Stimulated activated CD4-positive, alpha-beta T cell treated with anti-CD3 and anti-CD28 coated beads, Interleukin-1b, Interleukin-23, amount 100 ng/mL, for 1 hour (primary cell): ENCODE measurements at regions not wholly inside any gene's neighbourhood (a gene's known extent, or its start where the extent isn't known, plus 50 kb on each side); places are given as distances from the start of the nearest gene placed in this dataset.

ENCODE experiments used
- DNase-seq, 2 donors: peaks; one replicate each; pipeline ENCODE4 v3.0.0-alpha.2; 2020; ENCODE audit warnings: low read depth in 2 of 2

DNA sequence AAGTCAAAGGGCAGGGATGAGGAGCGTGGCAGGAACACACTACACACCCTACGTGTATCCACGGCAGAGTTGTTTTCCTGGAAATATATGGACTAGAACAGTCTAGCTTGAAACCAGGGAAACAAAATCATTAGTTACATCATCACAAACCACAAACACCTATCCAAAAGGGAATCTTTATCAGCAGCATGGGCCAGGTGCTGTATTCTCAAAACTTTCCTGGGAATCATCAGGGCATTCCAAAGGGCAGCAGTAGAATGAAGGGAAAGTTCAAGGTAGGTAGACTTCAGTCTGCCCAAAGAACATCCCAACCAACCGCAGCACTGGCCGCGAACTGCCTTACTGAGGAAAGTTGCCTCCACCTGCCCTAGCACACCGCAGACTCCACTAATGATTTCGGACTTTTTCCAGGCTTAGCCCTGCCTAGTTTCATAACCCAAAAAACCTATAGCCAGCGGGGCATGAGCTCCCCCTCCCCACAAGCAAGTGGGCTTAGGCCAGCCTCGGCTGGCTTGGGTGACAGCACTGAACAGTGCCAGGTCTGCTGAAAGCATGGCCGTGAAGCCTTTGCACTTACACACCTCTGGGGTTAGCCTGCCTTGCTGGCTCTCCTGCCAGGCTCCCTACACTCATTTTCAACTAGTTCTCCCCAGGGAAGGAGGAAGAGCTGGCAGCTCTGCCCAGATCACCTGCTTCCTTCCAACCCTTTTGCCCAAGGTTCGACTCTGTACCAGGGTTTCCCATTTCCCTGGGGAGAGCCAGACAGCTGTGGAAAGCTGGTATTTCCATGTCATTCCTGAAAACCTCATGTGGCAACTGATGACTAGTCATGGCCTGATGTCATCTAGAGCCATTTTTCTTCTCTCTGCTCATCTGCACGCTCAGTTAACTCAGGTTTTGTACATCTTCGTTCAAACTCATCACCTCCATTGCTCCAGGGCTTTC lies 77.3 kb upstream of the UBAC2 start:
- DNase-seq: no peak

DNA sequence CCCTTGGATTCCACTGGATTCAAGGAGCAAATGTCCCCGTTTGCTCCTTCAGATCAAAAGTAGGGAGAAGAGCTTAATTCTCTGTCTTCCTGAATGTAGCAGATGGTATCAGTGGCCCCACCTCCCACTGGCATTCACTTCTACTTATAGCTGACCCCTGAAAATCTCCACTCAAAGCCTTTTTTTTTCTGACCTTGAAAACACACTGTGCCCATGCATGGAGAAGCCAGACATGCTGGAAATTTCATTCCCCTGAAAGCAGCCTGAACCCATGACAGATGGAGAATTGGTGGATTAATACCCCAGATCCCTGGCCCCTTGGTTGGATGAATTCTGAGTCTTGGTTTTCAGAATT lies 76.6 kb upstream of the UBAC2 start:
- DNase-seq: no peak

DNA sequence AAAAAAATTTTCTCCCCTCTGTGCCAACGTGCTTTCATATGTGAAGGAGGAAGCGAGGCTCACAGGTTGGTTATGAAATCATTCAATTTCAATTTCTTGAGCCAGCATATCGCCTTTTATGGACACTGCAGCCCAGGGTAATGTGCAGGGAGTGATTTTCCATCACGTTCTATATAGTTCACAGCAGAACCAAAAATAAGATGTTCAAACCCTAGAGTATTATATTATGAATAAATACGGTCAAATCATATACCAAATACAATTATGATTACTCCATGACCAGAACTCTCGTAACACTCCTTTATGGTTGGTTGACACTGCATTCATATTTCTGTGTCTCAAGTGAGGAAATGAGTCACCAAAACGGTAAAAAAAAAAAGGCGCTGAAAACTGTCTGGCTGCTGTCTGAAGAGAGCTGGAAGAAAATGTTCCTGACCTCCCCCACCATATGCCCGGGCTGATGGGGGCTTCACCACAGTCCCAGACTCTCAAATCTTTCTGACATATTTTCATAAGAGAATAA lies 75.8 kb upstream of the UBAC2 start:
- DNase-seq: no peak

DNA sequence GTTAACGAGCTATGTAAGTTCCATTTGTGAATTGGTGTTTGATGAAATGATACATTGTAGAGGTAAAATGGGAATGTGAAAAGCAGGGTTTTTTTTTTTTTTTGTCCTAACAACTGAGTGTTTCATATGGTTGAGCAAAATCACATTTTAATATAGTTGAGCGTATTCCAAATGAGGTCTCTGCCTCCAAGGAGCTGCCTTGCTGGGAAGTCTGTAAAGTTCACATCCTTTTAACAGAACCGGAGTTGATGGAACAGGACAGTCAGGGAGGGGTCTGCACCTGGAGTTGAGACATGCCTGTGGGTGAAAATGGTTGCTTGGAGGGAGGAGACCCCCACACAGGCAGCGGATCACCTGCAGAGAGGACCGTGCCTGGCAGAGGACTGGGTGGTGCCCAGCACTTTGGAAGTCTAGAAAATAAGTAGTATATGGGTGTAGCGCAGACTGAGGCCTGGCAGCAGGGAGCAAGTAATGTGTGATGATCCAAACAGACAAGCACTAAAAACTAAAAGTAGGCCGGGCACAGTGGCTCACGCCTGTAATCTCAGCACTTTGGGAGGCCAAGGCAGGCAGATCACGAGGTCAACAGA lies 75.2 kb upstream of the UBAC2 start:
- no peak for DNase-seq

DNA sequence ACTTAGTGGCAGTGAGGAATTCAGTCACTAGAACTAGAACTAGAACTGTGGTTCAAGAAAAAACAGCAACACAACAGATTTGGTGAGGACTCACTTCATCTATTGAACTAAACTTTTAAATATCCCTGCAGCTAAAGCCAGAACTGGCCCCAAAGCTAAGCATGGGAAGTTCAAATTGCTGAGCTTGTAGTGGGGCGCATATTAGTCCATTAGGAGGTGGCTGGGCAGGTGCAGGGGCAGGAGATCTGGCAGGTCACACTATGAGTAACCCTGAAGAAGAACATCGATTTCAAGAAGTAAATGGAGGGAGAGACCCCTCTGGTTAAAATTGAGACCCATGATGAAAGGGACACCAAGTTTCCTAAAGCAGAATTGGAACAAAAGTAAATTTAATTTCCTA lies 73.8 kb upstream of the UBAC2 start:
- no peak for DNase-seq

DNA sequence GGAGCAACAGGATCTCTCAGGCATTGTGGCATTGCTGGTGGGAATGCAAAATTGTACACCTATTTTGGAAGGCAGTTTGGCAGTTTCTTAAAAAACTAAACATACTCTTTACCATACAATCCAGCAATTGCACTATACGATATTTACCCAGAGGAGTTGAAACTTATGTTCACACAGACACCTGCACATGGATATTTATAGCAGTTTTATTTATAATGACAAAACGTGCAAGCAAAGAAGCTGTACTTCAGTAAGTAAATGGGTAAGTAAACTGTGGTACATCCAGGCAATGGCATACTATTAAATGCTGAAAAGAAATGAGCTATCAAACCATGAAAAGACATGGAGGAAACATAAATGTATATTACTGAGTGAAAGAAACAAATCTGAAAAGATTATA lies 71.6 kb upstream of the UBAC2 start:
- no peak for DNase-seq

DNA sequence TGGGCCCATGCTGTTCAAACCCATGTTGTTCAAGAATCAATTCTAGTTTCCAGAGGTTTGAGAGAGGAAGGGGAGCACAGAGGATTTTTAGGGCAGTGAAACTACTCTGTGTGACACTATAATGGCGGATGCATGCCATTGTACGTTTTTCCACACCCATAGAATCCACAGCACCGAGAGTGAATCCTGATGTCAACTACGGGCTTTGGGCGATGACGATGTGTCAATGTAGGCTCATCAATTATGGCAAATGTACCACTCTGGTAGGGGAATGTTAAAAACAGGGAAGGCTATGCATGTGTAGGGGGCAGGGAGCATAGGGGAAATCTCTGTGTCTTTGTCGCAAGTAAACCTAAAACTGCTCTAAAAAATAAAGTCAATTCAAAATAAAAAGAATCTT lies 70.7 kb upstream of the UBAC2 start:
- no peak for DNase-seq

DNA sequence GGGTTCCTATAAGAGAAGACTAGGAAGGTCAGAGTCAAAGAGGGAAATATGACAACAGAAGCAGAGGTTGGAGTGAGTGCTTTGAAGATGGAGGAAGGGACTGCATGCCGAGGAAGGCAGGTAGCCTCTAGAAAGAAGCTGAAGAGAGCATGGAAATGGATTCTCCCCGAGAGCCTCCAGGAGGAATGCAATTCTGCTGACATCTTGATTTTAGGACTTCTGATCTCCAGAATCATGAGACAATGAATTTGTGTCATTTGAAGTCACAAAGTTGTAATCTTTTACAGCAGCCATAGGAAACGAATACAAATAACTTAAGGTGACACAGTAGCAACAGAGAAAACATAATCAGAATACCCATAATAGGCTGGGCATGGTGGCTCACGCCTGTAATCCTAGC lies 69.2 kb upstream of the UBAC2 start:
- DNase-seq: no peak

DNA sequence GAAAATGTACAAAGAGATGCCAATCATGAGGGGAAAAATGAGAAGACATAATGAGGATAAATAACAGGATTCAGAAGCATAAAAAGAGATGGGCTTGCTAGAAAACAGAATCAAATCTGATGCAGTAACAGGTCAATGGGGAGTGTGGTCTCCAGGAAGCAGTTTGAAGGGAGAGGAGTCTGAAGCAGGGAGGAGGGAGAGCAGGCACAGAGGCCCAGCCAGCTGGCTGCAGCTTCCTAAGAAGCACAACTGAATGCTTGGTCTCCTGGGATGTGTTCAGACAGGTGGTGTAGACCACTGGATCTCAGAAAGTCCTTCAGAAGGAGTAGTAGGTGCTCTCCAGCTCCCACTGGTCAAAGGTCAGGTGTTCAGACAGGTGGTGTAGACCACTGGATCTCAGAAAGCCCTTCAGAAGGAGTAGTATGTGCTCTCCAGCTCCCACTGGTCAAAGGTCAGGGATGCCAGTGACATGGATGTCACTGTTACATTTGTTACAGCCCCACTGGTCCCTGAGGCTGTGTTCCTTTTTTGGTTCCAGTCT lies 68.3 kb upstream of the UBAC2 start:
- DNase-seq: no peak

DNA sequence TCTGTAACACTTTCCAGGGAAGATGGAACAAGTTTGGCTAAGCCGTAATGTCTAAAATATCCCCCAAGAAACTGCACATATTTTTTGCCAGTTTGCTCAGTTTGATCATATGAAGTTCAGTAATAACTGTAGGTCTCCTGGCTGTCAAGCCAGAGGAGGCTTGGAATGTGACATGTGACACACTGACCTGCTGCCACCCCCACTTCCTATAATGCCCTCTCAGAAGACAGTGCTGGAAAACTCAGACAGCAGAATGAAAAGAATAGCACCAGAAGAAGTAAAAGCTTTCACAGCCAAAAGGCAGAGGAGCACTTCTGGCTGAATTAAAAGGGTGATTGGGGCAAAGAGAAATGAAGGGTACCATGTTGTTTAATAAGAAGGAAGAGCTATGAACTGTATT lies 67.4 kb upstream of the UBAC2 start:
- no peak for DNase-seq

DNA sequence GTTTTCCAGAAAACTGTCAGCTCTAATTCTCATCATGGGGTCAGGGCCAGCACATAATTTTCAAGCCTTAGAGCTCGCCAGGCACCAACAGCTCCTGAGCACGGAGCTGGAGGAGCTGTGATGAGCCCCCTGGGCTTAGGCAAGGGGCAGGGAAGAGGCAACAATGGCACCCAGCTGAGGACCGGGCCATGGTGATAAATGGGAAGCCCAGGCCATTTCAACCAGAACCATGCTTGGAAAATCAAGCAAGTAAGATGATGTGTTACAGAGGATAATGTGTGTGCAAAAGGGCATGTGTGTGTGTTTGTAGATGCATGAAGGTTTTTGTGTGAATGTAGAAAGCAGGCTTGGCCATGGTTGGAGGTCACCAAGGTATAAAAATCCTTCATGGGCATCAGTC lies 66.8 kb upstream of the UBAC2 start:
- no peak for DNase-seq

DNA sequence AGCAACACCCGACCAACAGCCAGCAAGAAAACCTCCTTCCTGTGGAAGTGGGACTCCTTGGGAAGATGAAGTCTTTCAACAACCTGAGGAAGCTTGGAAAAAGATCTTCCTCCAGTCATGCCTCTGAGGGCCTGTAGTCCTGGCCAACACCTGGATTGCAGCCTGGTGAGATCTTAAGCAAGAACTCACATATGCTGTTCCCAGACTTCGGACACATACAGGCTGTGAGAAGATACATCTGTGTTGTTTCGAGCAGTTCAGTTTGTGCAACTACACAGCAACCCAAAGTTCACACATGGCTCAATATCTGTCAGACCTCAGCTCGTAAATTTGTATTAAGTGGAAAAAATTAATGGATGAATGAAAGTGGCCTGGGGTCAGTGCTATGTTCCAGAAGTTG lies 65.1 kb upstream of the UBAC2 start:
- DNase-seq: no peak

DNA sequence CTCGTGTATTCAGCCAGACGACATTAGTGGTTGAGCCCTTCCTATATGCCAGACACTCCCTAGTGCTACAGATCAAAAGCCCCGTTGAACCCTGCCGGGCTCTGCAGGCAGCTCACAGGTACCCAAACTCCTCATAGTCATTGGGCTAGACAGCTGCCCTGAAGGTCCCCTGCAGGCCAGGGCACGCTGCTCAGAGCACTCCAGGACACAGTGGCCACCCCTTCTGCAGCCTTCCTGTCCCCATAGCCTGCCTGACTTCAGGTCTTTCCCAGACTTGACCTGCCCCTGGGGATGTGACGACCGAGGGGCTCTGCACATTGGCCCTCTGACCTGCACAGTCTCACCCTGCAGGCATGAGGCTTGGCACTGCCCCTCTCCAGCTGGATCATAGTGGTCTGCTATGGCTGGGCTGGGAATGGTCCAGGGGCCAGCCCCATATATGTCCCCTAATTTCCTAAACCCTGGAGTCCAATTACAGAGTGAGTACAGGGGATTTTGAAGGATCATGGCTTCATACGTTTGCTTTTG lies 64.2 kb upstream of the UBAC2 start:
- DNase-seq: no peak

DNA sequence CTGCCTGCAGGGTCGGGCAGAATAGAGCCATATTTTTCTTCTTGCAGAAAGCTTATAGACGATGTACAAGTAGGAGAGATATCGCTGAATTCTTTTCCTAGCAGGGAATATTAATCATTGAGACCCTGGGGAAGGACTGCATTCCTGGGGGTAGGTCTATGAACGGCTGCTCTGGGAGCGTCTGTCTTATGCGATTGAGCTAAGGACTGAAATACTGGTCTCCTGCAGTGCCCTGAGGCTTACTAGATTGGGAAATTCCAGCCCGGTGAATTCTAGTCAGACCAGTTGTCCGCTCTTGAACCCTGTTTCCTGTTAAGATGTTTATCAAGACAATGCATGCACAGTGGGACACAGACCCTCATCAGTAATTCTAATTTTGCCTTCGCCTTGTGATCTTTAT lies 59.8 kb upstream of the UBAC2 start:
- no peak for DNase-seq

DNA sequence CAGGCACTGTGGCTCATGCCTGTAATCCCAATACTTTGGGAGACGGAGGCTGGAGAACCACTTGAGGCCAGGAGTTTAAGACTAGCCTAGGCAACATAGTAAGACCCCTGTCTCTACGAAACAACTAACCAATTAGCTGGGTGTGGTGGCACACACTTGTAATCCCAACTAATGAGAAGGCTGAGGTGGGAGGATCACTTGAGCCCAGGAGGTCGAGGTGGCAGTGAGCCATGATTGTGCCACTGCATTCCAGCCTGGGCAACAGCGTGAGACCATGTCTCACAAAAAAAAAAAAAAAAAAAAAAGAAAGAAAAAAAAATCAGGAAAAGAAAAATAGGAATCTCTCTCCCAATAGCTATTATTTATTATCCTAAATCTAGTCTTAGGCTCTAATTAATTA lies 56.8 kb upstream of the UBAC2 start:
- no peak for DNase-seq

DNA sequence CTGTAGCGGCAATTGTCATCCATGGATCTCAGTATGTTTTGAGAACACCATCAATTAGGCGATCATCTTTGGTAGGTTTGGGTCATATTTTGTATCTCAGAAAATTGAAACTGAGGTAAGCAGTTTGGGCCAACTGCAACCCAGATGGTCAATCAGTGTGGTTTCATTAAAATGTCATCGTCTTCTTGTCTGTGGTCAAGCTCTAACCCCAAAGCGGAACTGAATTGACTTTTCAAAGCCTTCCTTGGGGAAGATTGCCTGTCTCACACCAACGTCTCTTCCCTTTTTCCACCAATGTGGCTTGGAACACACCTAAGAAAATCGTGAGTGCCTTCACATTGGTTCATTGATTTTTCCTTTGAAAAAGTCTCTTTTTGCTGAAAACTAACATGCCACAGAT lies 56.3 kb upstream of the UBAC2 start:
- DNase-seq: no peak

DNA sequence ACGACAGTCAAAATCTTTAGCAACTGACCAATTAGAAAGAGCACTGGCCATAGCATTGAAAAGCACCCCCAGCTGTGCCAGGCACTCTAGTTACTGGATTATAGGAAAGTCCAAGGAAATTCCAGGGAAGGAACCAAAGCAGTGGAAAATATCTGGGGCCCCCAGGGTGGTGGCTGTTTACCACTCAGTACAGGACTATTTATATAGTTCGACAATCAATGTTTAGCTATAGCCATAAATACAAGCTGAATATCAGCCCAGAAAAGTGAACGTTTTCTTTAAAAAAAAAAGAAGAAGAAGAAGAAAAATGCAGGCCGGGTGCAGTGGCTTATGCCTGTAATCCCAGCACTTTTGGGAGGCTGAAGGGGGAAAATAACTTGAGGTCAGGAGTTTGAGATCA lies 55.2 kb upstream of the UBAC2 start:
- no peak for DNase-seq

DNA sequence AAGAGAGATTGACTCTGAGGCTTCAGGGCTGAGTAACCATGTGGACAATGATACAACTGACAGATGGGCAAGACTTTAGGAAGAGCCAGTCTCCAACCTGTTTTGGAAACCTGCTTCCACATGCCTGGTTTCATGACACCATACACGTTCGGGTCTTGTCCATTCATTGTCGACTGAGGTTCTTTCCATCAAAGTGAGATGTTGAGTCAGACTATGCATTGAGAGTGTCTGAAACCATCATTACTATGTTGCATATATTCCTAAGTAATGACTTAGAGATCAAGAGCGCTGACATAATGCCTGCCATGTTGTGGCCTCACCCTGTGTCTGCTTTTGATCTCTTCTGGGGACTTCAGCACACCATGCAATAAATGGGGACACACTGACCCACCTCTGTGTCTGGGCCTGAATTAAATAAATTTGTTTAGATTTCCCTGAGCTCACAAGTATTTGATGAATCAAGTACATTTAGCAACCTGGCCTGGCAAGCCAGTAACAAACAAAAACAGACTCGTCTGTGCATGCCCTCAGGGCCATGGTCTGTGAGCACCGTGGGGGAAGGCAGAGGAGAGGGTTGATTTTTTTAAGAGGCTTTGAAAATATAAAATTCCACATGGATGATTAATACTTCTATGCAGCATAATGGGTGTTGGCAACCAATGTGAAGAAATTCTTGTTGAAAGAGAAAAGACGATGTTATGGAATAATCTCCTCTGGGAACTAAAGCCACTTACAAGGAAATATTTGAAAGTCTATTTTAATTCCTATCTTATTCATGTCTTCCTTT lies 49.9 kb upstream of the UBAC2 start:
- no peak for DNase-seq
